ENCODE measurements at regions not wholly inside any gene's neighbourhood (a gene's known extent, or its start where the extent isn't known, plus 50 kb on each side); places are given as distances from the start of the nearest gene placed in this dataset.

GRCh38 chr12:105946493-105946901 is 192.3 kb downstream of the NUAK1 start:
- H3K4me3 Mint-ChIP-seq = no peak overlapping the region
- no peaks in the 10 kb centered on the region for H3K27me3 ChIP-seq (ENCODE audit: control insufficient read depth, insufficient read depth, low read length)
- H3K36me3 ChIP-seq (ENCODE audit: control insufficient read depth, insufficient read depth, low read length) = no peaks in the 10 kb centered on the region
- H3K9me3 ChIP-seq (ENCODE audit: control insufficient read depth in 2 of 2, low read length in 2 of 2) = no peaks in the 10 kb centered on the region
- H3K27ac ChIP-seq (ENCODE audit: insufficient read depth, low read length, poor library complexity, severe bottlenecking) = no peak overlapping the region
- H3K27me3 Mint-ChIP-seq = no peaks in the 10 kb centered on the region
- H3K4me1 Mint-ChIP-seq = no peaks in the 10 kb centered on the region
- peaks cover 0 to 9% (median 3%) of the 10 kb centered on the region in 7 donors for H3K9me3 Mint-ChIP-seq
- no peak for DNase-seq
- ATAC-seq (ENCODE audit: low read depth in 2 of 2) = no peak
- no peaks in the 10 kb centered on the region for H3K36me3 Mint-ChIP-seq
- no peak overlapping the region for H3K27ac Mint-ChIP-seq
- no peak overlapping the region for H3K4me3 ChIP-seq (ENCODE audit: low read depth, low read length)
- no peaks in the 10 kb centered on the region for H3K4me1 ChIP-seq (ENCODE audit: control insufficient read depth, insufficient read depth, low read length, poor library complexity, severe bottlenecking)

- no peak overlapping the region for H3K4me3 ChIP-seq (ENCODE audit: low read depth, low read length)
- no peaks in the 10 kb centered on the region for H3K36me3 ChIP-seq (ENCODE audit: control insufficient read depth, insufficient read depth, low read length)
- no peak overlapping the region for H3K27ac Mint-ChIP-seq
- no peaks in the 10 kb centered on the region for H3K27me3 Mint-ChIP-seq
- ATAC-seq (ENCODE audit: low read depth in 2 of 2) (no peak), DNase-seq (no peak)
- H3K4me1 Mint-ChIP-seq = no peaks in the 10 kb centered on the region
- no peaks in the 10 kb centered on the region for H3K9me3 ChIP-seq (ENCODE audit: control insufficient read depth in 2 of 2, low read length in 2 of 2)
- H3K4me1 ChIP-seq (ENCODE audit: control insufficient read depth, insufficient read depth, low read length, poor library complexity, severe bottlenecking) = no peaks in the 10 kb centered on the region
- H3K9me3 Mint-ChIP-seq = peaks cover 0 to 9% (median 3%) of the 10 kb centered on the region in 7 donors
- no peaks in the 10 kb centered on the region for H3K36me3 Mint-ChIP-seq
- no peak overlapping the region for H3K27ac ChIP-seq (ENCODE audit: insufficient read depth, low read length, poor library complexity, severe bottlenecking)
- no peak overlapping the region for H3K4me3 Mint-ChIP-seq
- H3K27me3 ChIP-seq (ENCODE audit: control insufficient read depth, insufficient read depth, low read length) = no peaks in the 10 kb centered on the region
Measured at GRCh38 chr12:105947906-105948305, 190.8 kb downstream of the NUAK1 start.

- ATAC-seq (ENCODE audit: low read depth in 2 of 2) = no peak
- no peaks in the 10 kb centered on the region for H3K27me3 ChIP-seq (ENCODE audit: control insufficient read depth, insufficient read depth, low read length)
- H3K27ac Mint-ChIP-seq = no peak overlapping the region
Measured at GRCh38 chr12:105948331-105948730, 190.4 kb downstream of the NUAK1 start.

GRCh38 chr12:105949391-105949790 is 189.4 kb downstream of the NUAK1 start:
- peaks cover 0 to 9% (median 3%) of the 10 kb centered on the region in 7 donors for H3K9me3 Mint-ChIP-seq
- no peaks in the 10 kb centered on the region for H3K4me1 Mint-ChIP-seq
- no peaks in the 10 kb centered on the region for H3K36me3 Mint-ChIP-seq

More at GRCh38 chr12:105948331-105948730, 190.4 kb downstream of the NUAK1 start:
- no peak overlapping the region for H3K4me3 ChIP-seq (ENCODE audit: low read depth, low read length)
- DNase-seq = no peak
- H3K9me3 Mint-ChIP-seq = peaks cover 0 to 9% (median 3%) of the 10 kb centered on the region in 7 donors
- H3K27me3 Mint-ChIP-seq = no peaks in the 10 kb centered on the region
- no peak overlapping the region for H3K27ac ChIP-seq (ENCODE audit: insufficient read depth, low read length, poor library complexity, severe bottlenecking)
- no peaks in the 10 kb centered on the region for H3K36me3 Mint-ChIP-seq
- no peaks in the 10 kb centered on the region for H3K9me3 ChIP-seq (ENCODE audit: control insufficient read depth in 2 of 2, low read length in 2 of 2)
- H3K4me1 ChIP-seq (ENCODE audit: control insufficient read depth, insufficient read depth, low read length, poor library complexity, severe bottlenecking) = no peaks in the 10 kb centered on the region
- H3K4me1 Mint-ChIP-seq = no peaks in the 10 kb centered on the region
- H3K36me3 ChIP-seq (ENCODE audit: control insufficient read depth, insufficient read depth, low read length) = no peaks in the 10 kb centered on the region
- no peak overlapping the region for H3K4me3 Mint-ChIP-seq

GRCh38 chr12:105951732-105952131 is 187.0 kb downstream of the NUAK1 start:
- Mint-ChIP-seq H3K4me1 (no peaks in the 10 kb centered on the region), H3K36me3 (no peaks in the 10 kb centered on the region), H3K27me3 (no peaks in the 10 kb centered on the region), H3K4me3 (no peak overlapping the region), H3K27ac (no peak overlapping the region), H3K9me3 (peaks cover 0 to 7% (median 2%) of the 10 kb centered on the region in 7 donors)
- Histone ChIP-seq H3K9me3 (ENCODE audit: control insufficient read depth in 2 of 2, low read length in 2 of 2) (no peaks in the 10 kb centered on the region), H3K36me3 (ENCODE audit: control insufficient read depth, insufficient read depth, low read length) (no peaks in the 10 kb centered on the region), H3K27me3 (ENCODE audit: control insufficient read depth, insufficient read depth, low read length) (no peaks in the 10 kb centered on the region), H3K27ac (ENCODE audit: insufficient read depth, low read length, poor library complexity, severe bottlenecking) (no peak overlapping the region), H3K4me1 (ENCODE audit: control insufficient read depth, insufficient read depth, low read length, poor library complexity, severe bottlenecking) (no peaks in the 10 kb centered on the region), H3K4me3 (ENCODE audit: low read depth, low read length) (no peak overlapping the region)
- no peak for ATAC-seq (ENCODE audit: low read depth in 2 of 2)
- no peak for DNase-seq

More at GRCh38 chr12:105949391-105949790, 189.4 kb downstream of the NUAK1 start:
- Histone ChIP-seq H3K27me3 (ENCODE audit: control insufficient read depth, insufficient read depth, low read length) (no peaks in the 10 kb centered on the region), H3K9me3 (ENCODE audit: control insufficient read depth in 2 of 2, low read length in 2 of 2) (no peaks in the 10 kb centered on the region), H3K4me1 (ENCODE audit: control insufficient read depth, insufficient read depth, low read length, poor library complexity, severe bottlenecking) (no peaks in the 10 kb centered on the region), H3K36me3 (ENCODE audit: control insufficient read depth, insufficient read depth, low read length) (no peaks in the 10 kb centered on the region), H3K27ac (ENCODE audit: insufficient read depth, low read length, poor library complexity, severe bottlenecking) (no peak overlapping the region), H3K4me3 (ENCODE audit: low read depth, low read length) (no peak overlapping the region)
- DNase-seq (no peak), ATAC-seq (ENCODE audit: low read depth in 2 of 2) (no peak)
- Mint-ChIP-seq H3K4me3 (no peak overlapping the region), H3K27me3 (no peaks in the 10 kb centered on the region), H3K27ac (no peak overlapping the region)

- Mint-ChIP-seq H3K4me3 (no peak overlapping the region), H3K27me3 (no peaks in the 10 kb centered on the region), H3K4me1 (no peaks in the 10 kb centered on the region), H3K27ac (no peak overlapping the region), H3K9me3 (peaks cover 0 to 2% (median 0%) of the 10 kb centered on the region in 7 donors), H3K36me3 (no peaks in the 10 kb centered on the region)
- no peaks in the 10 kb centered on the region for H3K27me3 ChIP-seq (ENCODE audit: control insufficient read depth, insufficient read depth, low read length)
- H3K27ac ChIP-seq (ENCODE audit: insufficient read depth, low read length, poor library complexity, severe bottlenecking) = no peak overlapping the region
- no peak overlapping the region for H3K4me3 ChIP-seq (ENCODE audit: low read depth, low read length)
- no peaks in the 10 kb centered on the region for H3K4me1 ChIP-seq (ENCODE audit: control insufficient read depth, insufficient read depth, low read length, poor library complexity, severe bottlenecking)
- DNase-seq = no peak
- no peaks in the 10 kb centered on the region for H3K36me3 ChIP-seq (ENCODE audit: control insufficient read depth, insufficient read depth, low read length)
- H3K9me3 ChIP-seq (ENCODE audit: control insufficient read depth in 2 of 2, low read length in 2 of 2) = no peaks in the 10 kb centered on the region
- no peak for ATAC-seq (ENCODE audit: low read depth in 2 of 2)
Measured at GRCh38 chr12:105954951-105955931, 183.5 kb downstream of the NUAK1 start.

GRCh38 chr12:105955976-105956375 is 182.8 kb downstream of the NUAK1 start:
- Mint-ChIP-seq H3K27ac (no peak overlapping the region), H3K36me3 (no peaks in the 10 kb centered on the region), H3K4me1 (no peaks in the 10 kb centered on the region), H3K27me3 (no peaks in the 10 kb centered on the region), H3K4me3 (no peak overlapping the region), H3K9me3 (peaks cover 0 to 2% (median 0%) of the 10 kb centered on the region in 7 donors)
- no peak for DNase-seq
- no peak overlapping the region for H3K27ac ChIP-seq (ENCODE audit: insufficient read depth, low read length, poor library complexity, severe bottlenecking)
- H3K9me3 ChIP-seq (ENCODE audit: control insufficient read depth in 2 of 2, low read length in 2 of 2) = no peaks in the 10 kb centered on the region
- no peak overlapping the region for H3K4me3 ChIP-seq (ENCODE audit: low read depth, low read length)
- H3K4me1 ChIP-seq (ENCODE audit: control insufficient read depth, insufficient read depth, low read length, poor library complexity, severe bottlenecking) = no peaks in the 10 kb centered on the region
- H3K36me3 ChIP-seq (ENCODE audit: control insufficient read depth, insufficient read depth, low read length) = no peaks in the 10 kb centered on the region
- ATAC-seq (ENCODE audit: low read depth in 2 of 2) = no peak
- no peaks in the 10 kb centered on the region for H3K27me3 ChIP-seq (ENCODE audit: control insufficient read depth, insufficient read depth, low read length)

Measured in CD4-positive, CD25-positive, alpha-beta regulatory T cell (primary cell).